Activated CD4-positive, alpha-beta T cell treated with anti-CD3 and anti-CD28 coated beads for 36 hours (primary cell): ENCODE measurements at regions not wholly inside any gene's neighbourhood (a gene's known extent, or its start where the extent isn't known, plus 50 kb on each side); places are given as distances from the start of the nearest gene placed in this dataset.
"Not testable (repeated sequence)": the region's sequence is repeated elsewhere in the genome, so short reads cannot be mapped to it uniquely, and the experiment has no call there.

Experiments used
- ATAC-seq: fragments of 200-7000 bp; cut with Tn5 transposase; one replicate; pipeline ENCODE4 v1.10.0; 2021; ENCODE audit warnings: mild to moderate bottlenecking, moderate library complexity
- CTCF ChIA-PET: fragments of 350-600 bp; sonication (Branson Sonifier 250); formaldehyde crosslinking; loops from one replicate; lab custom pipeline; 2021; ENCODE audit warnings: antibody characterized with exemption; lab: Charles Lee
- POLR2A ChIA-PET: fragments of 350-600 bp; sonication (Branson Sonifier 250); formaldehyde crosslinking; loops from one replicate; lab custom pipeline; 2021; ENCODE audit warnings: antibody characterized with exemption, inconsistent platforms; lab: Charles Lee
- DNase-seq: peaks from one replicate; pipeline ENCODE4 v3.0.0-alpha.2; 2020
- H3K27ac Mint-ChIP-seq: one replicate; pipeline ENCODE4 v1.8.0; 2021; ENCODE audit warnings: mixed read lengths
- H3K27me3 Mint-ChIP-seq: one replicate; pipeline ENCODE4 v1.8.0; 2021; ENCODE audit warnings: mixed read lengths
- H3K36me3 Mint-ChIP-seq: one replicate; pipeline ENCODE4 v1.8.0; 2021; ENCODE audit warnings: low read depth, mixed read lengths
- H3K4me1 Mint-ChIP-seq: one replicate; pipeline ENCODE4 v1.8.0; 2021; ENCODE audit warnings: mixed read lengths
- H3K4me3 Mint-ChIP-seq: one replicate; pipeline ENCODE4 v1.8.0; 2021; ENCODE audit warnings: mild to moderate bottlenecking, moderate library complexity, mixed read lengths
- H3K9me3 Mint-ChIP-seq: one replicate; pipeline ENCODE4 v1.8.0; 2021; ENCODE audit warnings: low read depth, mixed read lengths
- intact Hi-C, 2 experiments: fragments of 100-400 bp; cut with DNase I in 1 of 2; cut with micrococcal nuclease in 1 of 2; formaldehyde crosslinking; loops; one replicate each; pipeline versions ENCODE4 v1.14.2 to v1.15.1; 2022 to 2024; cut with DNase I, micrococcal nuclease

DNA sequence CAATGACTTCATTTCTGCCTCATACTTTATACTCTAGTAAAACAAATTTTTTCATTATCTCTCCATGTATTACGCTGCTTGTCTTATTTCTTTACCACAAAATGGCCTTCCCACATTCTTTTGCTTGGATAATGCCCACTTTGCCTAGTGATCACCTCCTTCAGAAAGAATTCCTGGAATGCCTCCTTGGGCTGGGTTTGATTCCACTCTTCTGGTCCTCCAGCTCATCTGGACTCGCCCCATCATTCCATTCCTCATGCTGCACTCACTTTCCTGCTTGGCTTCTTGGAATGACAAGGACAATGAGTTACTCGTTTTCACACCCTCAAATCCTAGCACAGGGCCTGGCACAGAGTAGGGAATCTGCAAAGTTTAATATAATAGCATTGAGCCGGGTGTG lies 475.1 kb upstream of the LARGE1 start:
- H3K27ac Mint-ChIP-seq = no peak overlapping the region
- H3K4me1 Mint-ChIP-seq = no peaks in the 10 kb centered on the region
- intact Hi-C loops = no loop called here
- peaks cover 16% of the 10 kb centered on the region for H3K9me3 Mint-ChIP-seq
- no peak for ATAC-seq
- H3K4me3 Mint-ChIP-seq = no peak overlapping the region
- DNase-seq = no peak
- ChIA-PET POLR2A (no interaction called here), CTCF (no interaction called here)
- no peaks in the 10 kb centered on the region for H3K27me3 Mint-ChIP-seq
- H3K36me3 Mint-ChIP-seq = no peaks in the 10 kb centered on the region

DNA sequence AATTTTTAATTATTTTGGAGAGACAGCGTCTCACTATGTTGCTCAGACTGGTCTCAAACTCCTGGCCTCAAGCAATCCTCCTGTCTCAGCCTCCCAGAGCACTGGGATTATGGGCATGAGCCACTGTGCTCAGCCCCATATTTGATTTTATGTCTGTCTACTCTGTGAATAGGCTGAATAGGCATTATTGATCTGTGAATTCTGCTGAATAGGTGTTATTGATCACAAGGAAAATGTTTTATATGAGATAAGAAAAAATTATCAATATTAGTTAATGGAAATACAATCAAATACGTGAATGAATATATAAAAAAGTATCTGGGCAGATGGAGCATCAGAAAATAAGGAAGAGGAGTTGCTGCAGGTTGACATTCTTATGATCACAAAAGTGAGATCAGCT lies 483.4 kb upstream of the LARGE1 start:
- CTCF ChIA-PET = no interaction called here
- Mint-ChIP-seq H3K9me3 (peaks cover 5% of the 10 kb centered on the region), H3K27ac (no peak overlapping the region), H3K4me3 (no peak overlapping the region), H3K36me3 (no peaks in the 10 kb centered on the region), H3K27me3 (no peaks in the 10 kb centered on the region), H3K4me1 (no peaks in the 10 kb centered on the region)
- POLR2A ChIA-PET = no interaction called here
- intact Hi-C loops = no loop called here
- DNase-seq (no peak), ATAC-seq (no peak)

DNA sequence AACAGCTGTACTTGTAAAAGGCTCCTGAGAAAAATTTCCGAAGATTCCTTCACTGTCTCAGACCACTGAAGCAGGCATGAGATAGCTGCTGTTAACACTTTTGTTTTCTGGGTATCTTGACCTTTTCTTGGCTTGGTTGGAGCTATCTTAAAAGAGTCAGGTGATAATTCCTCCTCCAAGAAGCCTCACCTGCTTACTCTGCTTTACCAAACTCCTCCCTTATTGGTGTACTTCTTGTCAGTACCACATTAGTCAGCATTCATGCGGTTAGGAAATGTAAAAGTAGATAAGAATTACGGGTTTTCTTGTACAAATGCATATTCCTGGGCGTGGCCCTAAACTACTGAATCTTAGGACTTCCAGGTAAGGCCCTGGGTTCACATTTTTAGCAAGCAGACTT lies 489.8 kb upstream of the LARGE1 start:
- no peaks in the 10 kb centered on the region for H3K27me3 Mint-ChIP-seq
- ATAC-seq (no peak), DNase-seq (no peak)
- ChIA-PET POLR2A (no interaction called here), CTCF (no interaction called here)
- no peak overlapping the region for H3K4me3 Mint-ChIP-seq
- H3K9me3 Mint-ChIP-seq = no peaks in the 10 kb centered on the region
- intact Hi-C loops = loop anchor here in 1 of 2 experiments (10.0 kb wide), 1 partner anchor 735 kb away; no protein-coding TSS in a partner anchor
- no peaks in the 10 kb centered on the region for H3K4me1 Mint-ChIP-seq
- H3K27ac Mint-ChIP-seq = no peak overlapping the region
- no peaks in the 10 kb centered on the region for H3K36me3 Mint-ChIP-seq

DNA sequence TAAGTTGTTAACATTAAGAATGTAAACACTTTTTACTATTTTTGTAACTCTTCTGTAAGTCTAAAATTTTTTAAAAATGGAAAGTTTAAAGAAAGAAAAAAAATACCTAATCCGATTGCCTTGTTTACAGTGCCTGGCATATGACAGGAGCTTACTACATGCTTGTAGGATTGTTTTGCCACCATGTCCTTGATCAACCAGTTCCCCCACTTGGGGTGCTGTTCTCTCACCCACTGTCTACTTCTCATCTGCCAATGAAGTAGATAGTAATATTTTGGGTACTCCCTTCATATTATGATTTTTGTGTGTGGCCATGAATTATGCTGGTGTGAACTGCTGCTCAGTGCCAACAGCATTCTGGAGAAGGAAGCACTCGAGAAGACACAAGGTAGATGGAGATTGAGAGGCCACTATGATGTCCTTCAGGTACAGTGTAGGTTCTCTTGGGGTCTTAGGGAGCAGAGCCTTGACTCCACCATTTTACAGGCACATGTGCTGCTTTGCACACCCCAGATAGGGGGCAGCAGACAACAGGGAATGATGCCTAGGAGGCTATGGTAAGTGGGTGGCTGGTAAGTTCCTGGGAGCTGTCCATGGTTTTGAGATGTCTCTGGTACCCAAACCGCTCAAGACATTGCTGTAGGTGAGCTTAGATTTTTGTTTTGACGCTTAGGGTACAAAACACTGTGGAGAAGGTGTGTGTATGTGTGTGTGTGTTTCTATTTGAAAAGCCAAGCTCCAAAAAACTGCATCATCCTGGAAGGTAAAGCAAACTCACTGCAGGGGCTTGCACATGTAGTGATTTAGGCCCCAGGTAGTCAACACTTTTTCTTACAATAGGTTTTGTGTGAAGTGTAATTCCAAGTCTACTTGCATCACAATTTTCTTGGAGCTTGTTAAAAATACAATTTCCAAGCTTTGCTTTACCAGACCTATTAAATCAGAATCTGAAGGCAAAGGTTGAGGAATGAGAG lies 494.5 kb upstream of the LARGE1 start:
- Mint-ChIP-seq H3K4me3 (no peak overlapping the region), H3K36me3 (no peaks in the 10 kb centered on the region), H3K4me1 (no peaks in the 10 kb centered on the region), H3K27ac (no peak overlapping the region), H3K27me3 (no peaks in the 10 kb centered on the region), H3K9me3 (peaks cover 2% of the 10 kb centered on the region)
- ATAC-seq = no peak
- intact Hi-C loops = loop anchor here (1.0 to 10.0 kb wide), 4 partner anchors 610 to 736 kb away; no protein-coding TSS in a partner anchor
- ChIA-PET POLR2A (no interaction called here), CTCF (interaction anchor here (0.7 to 1.0 kb wide), 4 partner anchors 610 to 817 kb away, joined by 3 to 4 read pairs (median 3); no protein-coding TSS in a partner anchor)
- peak; percentile 70 for DNase-seq

DNA sequence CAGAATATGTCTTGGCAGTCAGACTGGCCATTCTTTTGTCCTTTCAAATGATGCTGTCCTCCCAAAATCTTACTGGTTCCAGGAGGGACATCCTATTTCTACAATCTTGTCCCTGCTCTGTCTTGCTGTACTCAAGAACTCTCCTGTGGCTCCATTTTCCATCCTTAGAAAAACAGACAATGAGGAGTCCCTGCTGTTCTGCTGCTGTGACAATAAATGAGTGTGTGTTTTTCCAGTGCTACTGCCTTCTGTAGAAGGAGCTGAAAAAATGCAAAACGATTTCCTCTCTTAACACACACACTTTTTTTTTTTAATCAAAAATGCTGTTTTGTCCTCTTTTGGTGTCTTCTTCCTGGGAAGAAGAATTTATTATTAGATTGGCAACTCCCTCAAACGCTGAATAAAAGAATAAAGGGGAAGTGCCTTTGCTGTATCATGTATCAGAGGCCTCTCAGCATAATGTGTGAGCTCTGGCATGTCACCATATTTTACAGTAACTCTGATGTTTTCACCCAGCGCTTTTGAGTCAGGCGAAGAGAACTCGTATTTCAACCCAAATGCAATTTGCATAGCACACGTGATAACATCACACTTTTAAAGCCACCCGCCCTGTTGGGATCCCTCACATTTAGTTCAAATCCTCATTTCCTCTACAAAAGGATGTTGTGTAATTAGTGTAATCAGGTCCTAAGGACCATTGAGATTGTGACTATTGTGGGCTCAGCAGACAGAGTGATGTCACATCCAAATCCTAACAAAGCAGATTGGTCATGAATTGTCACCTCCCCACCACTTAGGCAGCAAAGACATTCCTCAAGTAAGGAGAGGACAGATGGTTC lies 496.0 kb upstream of the LARGE1 start:
- no peak overlapping the region for H3K27ac Mint-ChIP-seq
- DNase-seq (no peak), ATAC-seq (no peak)
- no peaks in the 10 kb centered on the region for H3K4me1 Mint-ChIP-seq
- H3K9me3 Mint-ChIP-seq = peaks cover 2% of the 10 kb centered on the region
- H3K4me3 Mint-ChIP-seq = no peak overlapping the region
- intact Hi-C loops = loop anchor here in 1 of 2 experiments (10.0 kb wide), 1 partner anchor 729 kb away; no protein-coding TSS in a partner anchor
- CTCF ChIA-PET = no interaction called here
- no peaks in the 10 kb centered on the region for H3K27me3 Mint-ChIP-seq
- H3K36me3 Mint-ChIP-seq = no peaks in the 10 kb centered on the region
- POLR2A ChIA-PET = no interaction called here

DNA sequence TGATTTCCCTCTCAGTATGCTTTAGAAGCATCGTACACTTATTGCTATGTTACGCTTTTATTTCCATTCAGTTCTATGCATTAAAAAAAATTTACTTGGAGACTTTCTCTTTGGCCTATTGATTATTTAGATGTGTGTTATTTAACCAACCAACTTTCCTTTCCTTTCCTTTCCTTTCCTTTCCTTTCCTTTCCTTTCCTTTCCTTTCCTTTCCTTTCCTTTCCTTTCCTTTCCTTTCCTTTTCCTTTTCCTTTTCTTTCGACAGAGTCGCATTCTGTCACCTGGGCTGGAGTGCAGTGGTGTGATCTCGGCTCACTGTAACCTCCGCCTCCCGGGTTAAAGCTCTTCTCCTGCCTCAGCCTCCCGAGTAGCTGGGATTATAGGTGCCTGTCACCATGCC lies 502.7 kb upstream of the LARGE1 start:
- CTCF ChIA-PET = interaction anchor here (0.6 kb wide), 1 partner anchor 278 kb away, joined by 4 read pairs; no protein-coding TSS in a partner anchor
- H3K4me3 Mint-ChIP-seq, H3K36me3 Mint-ChIP-seq, H3K4me1 Mint-ChIP-seq, H3K27ac Mint-ChIP-seq, H3K27me3 Mint-ChIP-seq, POLR2A ChIA-PET, DNase-seq, H3K9me3 Mint-ChIP-seq, ATAC-seq: not testable (repeated sequence)
- intact Hi-C loops = loop anchor here in 1 of 2 experiments (10.0 kb wide), 1 partner anchor 62 kb away; no protein-coding TSS in a partner anchor

DNA sequence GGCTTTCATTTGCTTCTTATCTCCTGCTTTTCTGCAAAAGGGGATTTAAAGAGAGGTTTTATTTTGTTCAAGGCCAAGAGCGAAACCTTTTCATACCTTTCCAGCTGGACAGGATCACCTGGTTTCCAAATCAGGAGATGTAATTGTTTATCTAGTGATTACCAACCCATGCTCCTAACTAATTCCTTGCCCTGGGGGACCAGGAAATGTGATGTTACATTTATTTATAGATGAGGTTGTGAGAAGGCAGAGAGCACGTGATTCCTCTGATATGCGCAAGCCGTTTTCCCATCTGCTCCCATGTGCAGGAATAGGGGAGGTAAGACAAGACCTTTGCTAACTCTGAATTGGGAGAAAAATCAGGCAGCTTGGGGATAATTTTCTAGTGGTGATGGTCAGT lies 507.2 kb upstream of the LARGE1 start:
- CTCF ChIA-PET = no interaction called here

DNA sequence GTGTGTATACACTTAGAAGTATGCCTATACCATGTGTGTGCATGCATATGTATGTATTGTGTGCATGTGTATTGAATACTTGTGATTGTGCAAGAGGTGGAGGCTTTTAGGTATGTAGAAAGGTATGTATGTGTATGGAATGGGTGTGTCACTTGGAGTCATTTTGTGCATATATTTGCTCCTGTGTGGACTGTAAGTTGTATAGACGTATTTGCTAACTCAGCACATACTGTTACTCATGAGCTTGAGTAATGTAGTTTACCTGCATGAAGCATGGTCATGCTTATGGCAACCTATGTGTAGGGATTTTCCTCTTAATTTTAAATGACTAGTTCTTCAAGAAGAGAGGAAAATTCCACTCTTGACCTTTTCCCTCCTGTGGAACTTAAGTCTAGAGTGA lies 507.6 kb upstream of the LARGE1 start:
- Mint-ChIP-seq H3K4me3 (no peak overlapping the region), H3K9me3 (peaks cover 7% of the 10 kb centered on the region), H3K4me1 (peaks cover 2% of the 10 kb centered on the region), H3K27me3 (no peaks in the 10 kb centered on the region), H3K36me3 (no peaks in the 10 kb centered on the region), H3K27ac (no peak overlapping the region)
- CTCF ChIA-PET = no interaction called here
- intact Hi-C loops = loop anchor here in 1 of 2 experiments (10.0 kb wide), 1 partner anchor 57 kb away; no protein-coding TSS in a partner anchor
- no peak for ATAC-seq
- no peak for DNase-seq
- POLR2A ChIA-PET = no interaction called here

More for the DNA sequence above, 507.2 kb upstream of the LARGE1 start:
- Mint-ChIP-seq H3K4me3 (no peak overlapping the region), H3K36me3 (no peaks in the 10 kb centered on the region), H3K4me1 (peaks cover 2% of the 10 kb centered on the region), H3K27ac (no peak overlapping the region), H3K27me3 (no peaks in the 10 kb centered on the region), H3K9me3 (peaks cover 7% of the 10 kb centered on the region)
- DNase-seq = no peak
- POLR2A ChIA-PET = no interaction called here
- ATAC-seq = no peak
- intact Hi-C loops = loop anchor here in 1 of 2 experiments (10.0 kb wide), 1 partner anchor 57 kb away; no protein-coding TSS in a partner anchor

DNA sequence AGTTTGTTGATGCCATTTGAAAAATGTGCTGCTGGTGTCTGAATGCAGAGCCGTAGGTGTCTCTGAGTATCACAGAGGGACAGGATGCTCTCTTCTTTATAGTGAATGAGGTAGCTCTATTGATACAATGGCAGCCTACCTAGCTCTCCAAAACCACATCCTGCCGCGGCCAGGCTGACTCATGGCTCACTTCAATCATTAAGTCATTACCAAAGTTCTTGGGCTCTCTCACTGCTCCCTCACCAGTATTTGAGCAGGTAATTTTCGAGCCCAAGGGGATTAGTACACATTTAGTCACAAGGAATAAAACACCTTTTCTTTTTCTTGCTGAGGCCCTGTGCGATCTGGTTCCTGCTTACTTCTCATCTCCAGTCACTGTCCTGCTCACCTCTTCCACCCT lies 509.0 kb upstream of the LARGE1 start:
- POLR2A ChIA-PET = no interaction called here
- intact Hi-C loops = loop anchor here in 1 of 2 experiments (10.0 kb wide), 1 partner anchor 55 kb away; no protein-coding TSS in a partner anchor
- DNase-seq = peak; percentile 46

DNA sequence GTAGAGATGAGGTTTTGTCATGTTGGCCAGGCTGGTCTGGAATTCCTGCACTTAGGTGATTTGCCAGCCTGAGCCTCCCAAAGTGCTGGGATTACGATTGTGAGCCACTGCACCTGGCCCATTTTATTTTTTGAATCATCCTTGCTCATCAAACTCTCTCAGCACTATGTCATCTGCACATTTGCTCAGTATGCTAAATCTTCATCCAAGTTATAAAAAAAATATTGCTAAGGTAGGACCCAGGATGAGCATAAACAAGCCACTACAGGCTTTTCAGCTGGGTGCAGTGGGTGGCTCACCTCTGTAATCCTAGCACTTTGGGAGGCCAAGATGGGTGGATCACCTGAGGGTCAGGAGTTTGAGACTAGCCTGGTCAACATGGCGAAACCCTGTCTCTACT lies 510.1 kb upstream of the LARGE1 start:
- POLR2A ChIA-PET = interaction anchor here (0.6 kb wide), 1 partner anchor 675 kb away, joined by 5 read pairs; no protein-coding TSS in a partner anchor
- intact Hi-C loops = no loop called here
- Mint-ChIP-seq H3K27me3 (no peaks in the 10 kb centered on the region), H3K4me3 (no peak overlapping the region), H3K36me3 (no peaks in the 10 kb centered on the region), H3K27ac (no peak overlapping the region), H3K4me1 (peaks cover 2% of the 10 kb centered on the region), H3K9me3 (peaks cover 7% of the 10 kb centered on the region)
- ATAC-seq (no peak), DNase-seq (no peak)
- CTCF ChIA-PET = interaction anchor here (0.5 kb wide), 1 partner anchor 38 kb away, joined by 3 read pairs; no protein-coding TSS in a partner anchor

More for the DNA sequence above, 509.0 kb upstream of the LARGE1 start:
- Mint-ChIP-seq H3K4me3 (no peak overlapping the region), H3K27ac (no peak overlapping the region), H3K4me1 (peaks cover 2% of the 10 kb centered on the region), H3K9me3 (peaks cover 7% of the 10 kb centered on the region), H3K27me3 (no peaks in the 10 kb centered on the region), H3K36me3 (no peaks in the 10 kb centered on the region)
- peak; percentile 19 for ATAC-seq
- CTCF ChIA-PET = no interaction called here

DNA sequence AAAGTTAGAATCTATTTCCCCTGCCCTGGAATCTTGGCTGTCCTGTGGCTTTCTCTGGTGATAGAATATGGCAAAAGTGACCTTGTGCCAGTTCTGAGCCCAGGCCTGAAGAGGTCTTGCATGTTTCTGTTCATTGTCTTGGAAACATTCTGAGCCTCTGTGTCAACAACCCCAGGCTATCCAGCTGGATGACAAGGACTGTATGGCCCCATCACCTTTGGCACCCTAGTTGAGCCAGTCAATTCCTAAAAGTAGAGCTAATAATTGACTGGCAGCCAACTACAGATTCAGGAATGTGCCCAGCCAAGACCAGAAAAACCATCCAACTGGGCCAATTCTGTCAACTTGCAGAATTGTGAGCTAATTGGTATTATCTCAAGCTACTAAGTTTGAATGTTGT lies 514.1 kb upstream of the LARGE1 start:
- Mint-ChIP-seq H3K9me3 (peaks cover 11% of the 10 kb centered on the region), H3K4me3 (no peak overlapping the region), H3K4me1 (peaks cover 2% of the 10 kb centered on the region), H3K27ac (no peak overlapping the region), H3K27me3 (peaks cover 6% of the 10 kb centered on the region), H3K36me3 (peaks cover 2% of the 10 kb centered on the region)
- ChIA-PET CTCF (interaction anchor here (0.6 kb wide), 1 partner anchor 186 kb away, joined by 3 read pairs; no protein-coding TSS in a partner anchor), POLR2A (no interaction called here)
- no peak for ATAC-seq
- intact Hi-C loops = no loop called here
- no peak for DNase-seq
